CD4-positive, CD25-positive, alpha-beta regulatory T cell (primary cell): ENCODE measurements at regions not wholly inside any gene's neighbourhood (a gene's known extent, or its start where the extent isn't known, plus 50 kb on each side); places are given as distances from the start of the nearest gene placed in this dataset.

Experiments
- ATAC-seq, 2 donors: fragments of 150-1000 bp; cut with Tn5 transposase; one replicate each; pipeline ENCODE4 v1.10.0; 2021; ENCODE audit warnings: low read depth in 2 of 2, moderate number of reproducible peaks in 2 of 2, moderate library complexity in 1 of 2
- DNase-seq, 3 donors: peaks; one replicate each; pipeline versions ENCODE4 v3.0.0 to v3.0.0-alpha.2; 2012 to 2022; ENCODE audit warnings: mixed read lengths in 1 of 3
- H3K27ac ChIP-seq: one replicate; pipeline ENCODE4 v1.7.0; 2013; ENCODE audit warnings: mild to moderate bottlenecking, low read length; ENCODE audit not compliant: insufficient read depth, poor library complexity, severe bottlenecking
- H3K27me3 ChIP-seq: one replicate; pipeline ENCODE4 v1.7.0; 2013; ENCODE audit warnings: low read length; ENCODE audit not compliant: control insufficient read depth, insufficient read depth
- H3K36me3 ChIP-seq: one replicate; pipeline ENCODE4 v1.7.0; 2013; ENCODE audit warnings: mild to moderate bottlenecking, low read length, moderate library complexity; ENCODE audit not compliant: control insufficient read depth, insufficient read depth
- H3K4me1 ChIP-seq: 2 replicates; pipeline ENCODE4 v1.7.0; 2013; ENCODE audit warnings: mild to moderate bottlenecking, low read length; ENCODE audit not compliant: insufficient read depth, control insufficient read depth, poor library complexity, severe bottlenecking
- H3K4me3 ChIP-seq: one replicate; pipeline ENCODE4 v1.7.0; 2013; ENCODE audit warnings: low read depth, mild to moderate bottlenecking, low read length, moderate library complexity
- H3K9me3 ChIP-seq, 2 experiments: 1 replicate in 1 of 2; 2 replicates in 1 of 2; pipeline ENCODE4 v1.7.0; 2013; ENCODE audit warnings: low read length in 2 of 2, mild to moderate bottlenecking in 1 of 2, moderate library complexity in 1 of 2; ENCODE audit not compliant: control insufficient read depth in 2 of 2
- H3K27ac Mint-ChIP-seq, 3 donors: one replicate each; pipeline ENCODE4 v1.8.0; 2020 to 2022; ENCODE audit warnings: mild to moderate bottlenecking in 3 of 3, mixed read lengths in 3 of 3, moderate library complexity in 2 of 3
- H3K27me3 Mint-ChIP-seq: one replicate; pipeline ENCODE4 v1.8.0; 2022; ENCODE audit warnings: mild to moderate bottlenecking, mixed read lengths
- H3K36me3 Mint-ChIP-seq: one replicate; pipeline ENCODE4 v1.8.0; 2020; ENCODE audit warnings: mixed read lengths
- H3K4me1 Mint-ChIP-seq, 4 donors: one replicate each; pipeline ENCODE4 v1.8.0; 2020 to 2022; ENCODE audit warnings: mixed read lengths in 4 of 4, mild to moderate bottlenecking in 1 of 4
- H3K4me3 Mint-ChIP-seq, 4 donors: one replicate each; pipeline ENCODE4 v1.8.0; 2020 to 2022; ENCODE audit warnings: mild to moderate bottlenecking in 4 of 4, mixed read lengths in 4 of 4, moderate library complexity in 3 of 4
- H3K9me3 Mint-ChIP-seq, 7 donors: one replicate each; pipeline ENCODE4 v1.8.0; 2020 to 2022; ENCODE audit warnings: mixed read lengths in 7 of 7, mild to moderate bottlenecking in 3 of 7, moderate library complexity in 2 of 7

DNA sequence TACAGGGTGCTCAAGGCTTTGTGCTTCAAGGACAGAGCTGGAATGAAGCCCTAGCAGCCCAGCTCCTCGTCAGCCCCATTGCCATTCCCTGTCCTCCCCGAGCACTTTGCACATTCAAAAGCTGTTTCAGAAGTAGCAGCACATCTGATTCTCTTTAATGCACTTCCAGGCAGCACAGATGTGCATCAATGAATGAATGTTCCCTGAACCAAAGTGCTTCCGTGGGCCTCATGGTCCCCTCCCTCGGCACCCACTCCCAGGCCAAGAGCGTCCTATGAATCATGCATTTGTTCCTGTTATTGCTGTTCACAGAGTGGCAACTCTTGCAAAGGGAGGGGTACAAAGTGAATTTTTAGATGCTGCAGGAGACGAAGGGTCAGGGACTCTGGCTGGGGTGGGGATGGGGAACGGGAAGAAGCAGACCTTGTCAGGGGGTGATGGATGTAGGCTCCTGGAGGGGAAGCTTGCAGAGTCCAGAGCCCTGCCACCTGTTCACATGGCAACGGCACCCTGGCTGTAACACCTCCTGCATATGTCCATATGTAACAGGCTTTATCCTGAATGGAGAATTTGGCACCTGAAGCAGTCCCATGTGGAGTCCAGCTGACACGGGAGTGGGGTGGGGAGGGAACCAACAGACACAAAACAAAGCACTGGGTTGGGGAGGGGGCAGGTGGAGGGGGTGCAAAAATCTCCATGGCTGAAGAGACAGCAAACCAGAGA, 62.2 kb upstream of the BAIAP2L1 start:
- H3K27ac Mint-ChIP-seq: no peak overlapping the region
- no peaks in the 10 kb centered on the region for H3K9me3 ChIP-seq
- no peaks in the 10 kb centered on the region for H3K27me3 Mint-ChIP-seq
- no peaks in the 10 kb centered on the region for H3K4me1 Mint-ChIP-seq
- DNase-seq (no peak), ATAC-seq (no peak)
- H3K27ac ChIP-seq: no peak overlapping the region
- no peak overlapping the region for H3K4me3 Mint-ChIP-seq
- H3K4me3 ChIP-seq: no peak overlapping the region
- no peaks in the 10 kb centered on the region for H3K9me3 Mint-ChIP-seq
- H3K4me1 ChIP-seq: no peaks in the 10 kb centered on the region
- no peaks in the 10 kb centered on the region for H3K36me3 Mint-ChIP-seq
- H3K36me3 ChIP-seq: no peaks in the 10 kb centered on the region
- no peaks in the 10 kb centered on the region for H3K27me3 ChIP-seq

DNA sequence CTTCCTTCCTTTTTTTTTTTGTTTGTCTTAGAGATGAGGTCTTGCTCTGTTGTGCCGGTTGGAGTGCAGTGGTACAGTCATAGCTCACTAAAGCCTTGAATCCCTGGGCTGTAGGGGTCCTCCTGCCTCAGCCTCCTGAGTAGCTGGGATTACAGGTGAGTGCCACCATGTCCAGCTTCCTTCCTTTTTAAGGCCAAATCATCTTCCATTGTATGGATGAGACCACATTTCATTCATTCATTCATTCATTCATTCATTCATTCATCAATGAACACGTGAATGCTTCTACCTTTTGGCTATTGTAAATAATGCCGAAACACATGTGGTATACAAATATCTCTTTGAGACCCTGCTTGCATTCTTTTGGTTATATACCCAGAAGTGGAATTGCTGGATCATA, 60.0 kb upstream of the BAIAP2L1 start:
- no peaks in the 10 kb centered on the region for H3K36me3 Mint-ChIP-seq
- H3K4me3 Mint-ChIP-seq: no peak overlapping the region
- Histone ChIP-seq H3K27me3 (no peaks in the 10 kb centered on the region), H3K4me1 (no peaks in the 10 kb centered on the region), H3K27ac (no peak overlapping the region), H3K36me3 (no peaks in the 10 kb centered on the region), H3K4me3 (no peak overlapping the region), H3K9me3 (no peaks in the 10 kb centered on the region)
- DNase-seq (no peak), ATAC-seq (no peak)
- H3K9me3 Mint-ChIP-seq: peaks cover 0 to 4% (median 0%) of the 10 kb centered on the region in 7 donors
- no peaks in the 10 kb centered on the region for H3K27me3 Mint-ChIP-seq
- H3K27ac Mint-ChIP-seq: no peak overlapping the region
- H3K4me1 Mint-ChIP-seq: no peaks in the 10 kb centered on the region

DNA sequence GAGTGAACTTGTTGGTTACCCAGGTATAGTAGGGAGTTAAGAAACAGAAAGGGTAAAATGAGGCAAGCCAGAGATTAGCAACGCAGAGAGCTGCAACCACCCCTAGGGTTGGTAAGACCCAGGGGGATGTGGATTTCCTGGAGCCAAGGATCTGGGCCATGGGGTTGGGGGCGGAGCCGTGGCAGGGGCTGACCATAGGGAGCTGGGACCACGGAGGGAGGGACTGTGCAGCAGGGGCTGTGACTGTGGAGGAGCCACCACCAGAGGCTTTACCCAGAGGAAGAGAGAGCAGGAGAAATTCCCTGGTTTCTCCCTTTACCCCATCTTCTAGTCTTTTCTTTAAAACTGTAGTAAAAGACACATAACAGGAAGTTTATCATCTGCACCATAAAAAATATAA, 58.6 kb upstream of the BAIAP2L1 start:
- H3K27ac ChIP-seq: no peak overlapping the region
- Mint-ChIP-seq H3K9me3 (peaks cover 0 to 4% (median 0%) of the 10 kb centered on the region in 7 donors), H3K27ac (no peak overlapping the region), H3K27me3 (no peaks in the 10 kb centered on the region), H3K4me3 (no peak overlapping the region), H3K4me1 (no peaks in the 10 kb centered on the region), H3K36me3 (no peaks in the 10 kb centered on the region)
- H3K36me3 ChIP-seq: no peaks in the 10 kb centered on the region
- H3K4me1 ChIP-seq: no peaks in the 10 kb centered on the region
- DNase-seq: no peak
- H3K9me3 ChIP-seq: no peaks in the 10 kb centered on the region
- ATAC-seq: no peak
- H3K27me3 ChIP-seq: no peaks in the 10 kb centered on the region
- no peak overlapping the region for H3K4me3 ChIP-seq

DNA sequence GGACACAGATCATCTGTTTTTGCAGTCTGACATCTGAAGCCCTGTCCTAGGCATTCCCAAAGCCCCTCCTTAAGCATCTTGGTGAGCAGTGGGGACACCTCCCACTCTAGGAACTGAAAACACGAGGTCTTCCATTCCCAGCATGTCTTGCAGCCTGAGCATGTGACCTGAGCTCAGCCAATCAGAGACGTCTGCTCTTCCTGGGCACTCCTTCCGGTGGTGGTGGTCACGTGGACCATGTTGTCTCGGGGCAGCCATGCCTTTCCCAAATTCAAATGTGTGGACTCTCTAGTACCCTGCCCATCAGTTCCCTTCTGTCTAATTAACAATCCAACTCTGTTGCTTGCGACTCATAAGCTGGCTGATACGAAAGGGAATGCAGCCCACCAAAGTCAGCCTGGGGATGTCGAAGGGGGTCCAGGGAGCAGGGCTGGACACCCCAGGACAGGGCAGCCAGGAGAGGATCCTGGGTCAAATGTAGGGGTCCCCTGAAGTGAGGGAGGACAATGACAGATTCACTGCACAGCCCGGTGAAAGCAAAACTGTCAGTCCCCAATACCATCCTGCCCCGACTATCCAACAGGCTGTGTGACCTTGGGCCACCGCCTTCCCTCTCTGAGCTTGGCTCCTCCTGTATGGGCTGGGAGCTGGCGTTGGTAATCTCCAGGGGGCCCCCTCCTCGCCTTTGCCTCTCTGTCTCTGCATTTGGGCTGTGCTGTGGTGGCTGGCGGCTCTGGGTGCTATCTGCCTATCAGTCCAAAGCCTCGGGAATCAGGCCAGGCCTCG, 57.4 kb upstream of the BAIAP2L1 start:
- H3K27ac ChIP-seq: no peak overlapping the region
- Mint-ChIP-seq H3K27me3 (no peaks in the 10 kb centered on the region), H3K4me3 (no peak overlapping the region), H3K27ac (no peak overlapping the region), H3K9me3 (peaks cover 0 to 4% (median 1%) of the 10 kb centered on the region in 7 donors), H3K4me1 (no peaks in the 10 kb centered on the region), H3K36me3 (no peaks in the 10 kb centered on the region)
- no peak overlapping the region for H3K4me3 ChIP-seq
- no peak for DNase-seq
- H3K9me3 ChIP-seq: no peaks in the 10 kb centered on the region
- no peak for ATAC-seq
- no peaks in the 10 kb centered on the region for H3K27me3 ChIP-seq
- H3K36me3 ChIP-seq: no peaks in the 10 kb centered on the region
- H3K4me1 ChIP-seq: no peaks in the 10 kb centered on the region

DNA sequence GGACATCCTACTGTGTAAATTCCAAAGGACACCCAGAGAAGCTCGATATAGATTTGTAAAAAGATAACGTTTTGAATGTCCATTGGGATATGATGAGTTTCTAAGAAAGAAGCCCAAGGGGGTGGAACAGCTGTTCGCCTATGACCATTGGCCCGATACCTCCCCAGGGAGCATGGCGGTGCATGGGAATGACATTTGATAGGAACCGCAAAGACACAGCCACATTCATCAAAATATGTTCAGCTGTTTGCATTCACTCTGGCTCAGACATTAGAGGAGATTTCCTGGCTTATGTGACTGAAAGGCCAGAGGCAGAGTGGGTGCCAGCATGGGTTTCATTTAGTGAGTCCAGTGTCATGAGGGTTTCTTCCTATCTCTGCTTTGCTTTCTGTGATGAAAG, 56.0 kb upstream of the BAIAP2L1 start:
- Mint-ChIP-seq H3K27me3 (no peaks in the 10 kb centered on the region), H3K27ac (no peak overlapping the region), H3K9me3 (peaks cover 0 to 10% (median 4%) of the 10 kb centered on the region in 7 donors), H3K4me3 (no peak overlapping the region), H3K36me3 (no peaks in the 10 kb centered on the region), H3K4me1 (no peaks in the 10 kb centered on the region)
- H3K9me3 ChIP-seq: peaks cover 0 to 5% of the 10 kb centered on the region in 2 experiments
- no peak overlapping the region for H3K4me3 ChIP-seq
- H3K27ac ChIP-seq: no peak overlapping the region
- no peaks in the 10 kb centered on the region for H3K36me3 ChIP-seq
- no peak for DNase-seq
- H3K27me3 ChIP-seq: no peaks in the 10 kb centered on the region
- ATAC-seq: no peak
- H3K4me1 ChIP-seq: no peaks in the 10 kb centered on the region

DNA sequence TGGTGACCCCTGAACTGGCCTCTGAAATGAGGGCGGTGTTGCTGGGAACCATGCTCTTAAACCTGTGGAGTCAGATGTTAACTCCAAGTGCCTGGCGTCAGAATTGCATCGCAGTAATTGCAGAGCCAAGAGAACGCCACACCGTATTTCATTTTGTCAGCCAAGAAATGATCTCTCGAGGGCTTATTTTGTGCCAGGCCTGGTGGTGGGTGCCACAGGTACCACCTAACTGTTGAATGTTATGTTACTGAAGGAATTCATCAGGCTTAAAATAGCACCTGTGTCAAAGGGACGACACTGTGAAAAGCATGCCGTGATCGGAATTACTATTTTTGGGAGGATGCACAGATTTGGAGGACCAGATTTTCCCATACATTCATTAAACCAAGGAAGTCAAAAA, 51.9 kb upstream of the BAIAP2L1 start:
- peaks cover 4% of the 10 kb centered on the region for H3K27me3 Mint-ChIP-seq
- H3K27ac Mint-ChIP-seq: no peak overlapping the region
- no peaks in the 10 kb centered on the region for H3K36me3 Mint-ChIP-seq
- H3K36me3 ChIP-seq: no peaks in the 10 kb centered on the region
- no peaks in the 10 kb centered on the region for H3K27me3 ChIP-seq
- H3K4me3 ChIP-seq: no peak overlapping the region
- H3K4me1 Mint-ChIP-seq: no peaks in the 10 kb centered on the region
- ATAC-seq (no peak), DNase-seq (no peak)
- no peaks in the 10 kb centered on the region for H3K4me1 ChIP-seq
- H3K4me3 Mint-ChIP-seq: no peak overlapping the region
- peaks cover 0 to 5% of the 10 kb centered on the region in 2 experiments for H3K9me3 ChIP-seq
- no peak overlapping the region for H3K27ac ChIP-seq
- H3K9me3 Mint-ChIP-seq: peaks cover 0 to 10% (median 4%) of the 10 kb centered on the region in 7 donors
